ENCODE measurements at regions not wholly inside any gene's neighbourhood (a gene's known extent, or its start where the extent isn't known, plus 50 kb on each side); places are given as distances from the start of the nearest gene placed in this dataset.

DNA sequence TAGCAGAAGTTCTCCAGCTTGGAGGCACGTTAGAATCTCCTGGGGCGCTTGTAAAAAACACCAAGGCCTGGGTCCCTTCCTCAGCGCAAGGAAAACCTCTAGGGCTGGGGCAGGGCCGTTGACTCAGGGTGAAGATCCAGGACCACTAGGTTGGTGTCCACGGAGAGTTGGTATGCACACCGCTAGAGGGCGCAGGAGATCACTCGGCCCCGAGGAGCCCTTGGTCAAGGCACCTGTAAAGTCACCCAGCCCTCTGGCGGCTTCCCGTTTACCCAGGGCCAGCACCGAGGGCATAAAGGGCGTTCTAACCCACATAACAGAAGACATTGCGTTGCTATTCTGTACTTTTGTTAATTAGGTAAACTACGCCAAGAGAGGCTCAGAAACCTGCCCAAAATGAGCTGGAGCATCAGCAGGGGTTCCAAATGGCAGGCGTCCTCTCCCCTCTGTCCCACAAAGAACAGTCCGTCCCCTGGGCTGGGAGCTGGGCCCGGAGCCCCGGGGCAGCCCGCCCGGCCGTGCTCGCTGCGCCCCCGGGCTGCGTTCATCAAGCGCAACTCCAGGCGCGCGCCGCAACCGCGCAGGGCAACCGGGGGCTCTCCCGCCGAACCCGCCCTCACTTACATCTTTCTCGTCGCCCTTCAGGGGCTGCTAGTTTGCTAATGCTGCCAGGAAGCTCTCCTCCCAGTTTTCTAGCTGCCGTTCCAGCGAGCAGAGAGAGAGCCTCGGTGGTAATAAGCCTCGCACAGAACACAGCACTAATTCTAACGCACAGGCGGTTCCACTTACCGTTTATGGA, 332.1 kb downstream of the ARRDC4 start:
- TF ChIP-seq, protein P1, sequence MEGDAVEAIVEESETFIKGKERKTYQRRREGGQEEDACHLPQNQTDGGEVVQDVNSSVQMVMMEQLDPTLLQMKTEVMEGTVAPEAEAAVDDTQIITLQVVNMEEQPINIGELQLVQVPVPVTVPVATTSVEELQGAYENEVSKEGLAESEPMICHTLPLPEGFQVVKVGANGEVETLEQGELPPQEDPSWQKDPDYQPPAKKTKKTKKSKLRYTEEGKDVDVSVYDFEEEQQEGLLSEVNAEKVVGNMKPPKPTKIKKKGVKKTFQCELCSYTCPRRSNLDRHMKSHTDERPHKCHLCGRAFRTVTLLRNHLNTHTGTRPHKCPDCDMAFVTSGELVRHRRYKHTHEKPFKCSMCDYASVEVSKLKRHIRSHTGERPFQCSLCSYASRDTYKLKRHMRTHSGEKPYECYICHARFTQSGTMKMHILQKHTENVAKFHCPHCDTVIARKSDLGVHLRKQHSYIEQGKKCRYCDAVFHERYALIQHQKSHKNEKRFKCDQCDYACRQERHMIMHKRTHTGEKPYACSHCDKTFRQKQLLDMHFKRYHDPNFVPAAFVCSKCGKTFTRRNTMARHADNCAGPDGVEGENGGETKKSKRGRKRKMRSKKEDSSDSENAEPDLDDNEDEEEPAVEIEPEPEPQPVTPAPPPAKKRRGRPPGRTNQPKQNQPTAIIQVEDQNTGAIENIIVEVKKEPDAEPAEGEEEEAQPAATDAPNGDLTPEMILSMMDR (IDR thresholded peaks at IDR 0.05 in 2 of 3, conservative IDR thresholded peaks at IDR 0.05 in 1 of 3; ENCODE audit: borderline replicate concordance in 1 of 3, insufficient read depth in 1 of 3, low read depth in 2 of 3, low read length in 2 of 3), result peak; percentile 60 to 89 (median 84)
- TF ChIP-seq EZH2 (IDR thresholded peaks at IDR 0.05) (no peak), EZH2phosphoT487 (IDR thresholded peaks at IDR 0.05; ENCODE audit: borderline replicate concordance) (no peak), JUND (IDR thresholded peaks at IDR 0.05) (no peak), SIN3A (IDR thresholded peaks at IDR 0.05; ENCODE audit: low read depth) (no peak), POLR2A (IDR thresholded peaks at IDR 0.05; ENCODE audit: borderline replicate concordance, extremely low read depth, insufficient read depth, insufficient read length) (no peak), SP1 (IDR thresholded peaks at IDR 0.05; ENCODE audit: low read depth) (no peak), POLR2AphosphoS5 (IDR thresholded peaks at IDR 0.05; ENCODE audit: low read depth, low read length) (no peak), ZNF274 (IDR thresholded peaks at IDR 0.05; ENCODE audit: low read depth, low read length) (no peak), ELF1 (IDR thresholded peaks at IDR 0.05; ENCODE audit: borderline replicate concordance, low read depth) (no peak), RAD21 (IDR thresholded peaks at IDR 0.05; ENCODE audit: low read depth) (peak; percentile 43)
- TF ChIP-seq, protein P2, sequence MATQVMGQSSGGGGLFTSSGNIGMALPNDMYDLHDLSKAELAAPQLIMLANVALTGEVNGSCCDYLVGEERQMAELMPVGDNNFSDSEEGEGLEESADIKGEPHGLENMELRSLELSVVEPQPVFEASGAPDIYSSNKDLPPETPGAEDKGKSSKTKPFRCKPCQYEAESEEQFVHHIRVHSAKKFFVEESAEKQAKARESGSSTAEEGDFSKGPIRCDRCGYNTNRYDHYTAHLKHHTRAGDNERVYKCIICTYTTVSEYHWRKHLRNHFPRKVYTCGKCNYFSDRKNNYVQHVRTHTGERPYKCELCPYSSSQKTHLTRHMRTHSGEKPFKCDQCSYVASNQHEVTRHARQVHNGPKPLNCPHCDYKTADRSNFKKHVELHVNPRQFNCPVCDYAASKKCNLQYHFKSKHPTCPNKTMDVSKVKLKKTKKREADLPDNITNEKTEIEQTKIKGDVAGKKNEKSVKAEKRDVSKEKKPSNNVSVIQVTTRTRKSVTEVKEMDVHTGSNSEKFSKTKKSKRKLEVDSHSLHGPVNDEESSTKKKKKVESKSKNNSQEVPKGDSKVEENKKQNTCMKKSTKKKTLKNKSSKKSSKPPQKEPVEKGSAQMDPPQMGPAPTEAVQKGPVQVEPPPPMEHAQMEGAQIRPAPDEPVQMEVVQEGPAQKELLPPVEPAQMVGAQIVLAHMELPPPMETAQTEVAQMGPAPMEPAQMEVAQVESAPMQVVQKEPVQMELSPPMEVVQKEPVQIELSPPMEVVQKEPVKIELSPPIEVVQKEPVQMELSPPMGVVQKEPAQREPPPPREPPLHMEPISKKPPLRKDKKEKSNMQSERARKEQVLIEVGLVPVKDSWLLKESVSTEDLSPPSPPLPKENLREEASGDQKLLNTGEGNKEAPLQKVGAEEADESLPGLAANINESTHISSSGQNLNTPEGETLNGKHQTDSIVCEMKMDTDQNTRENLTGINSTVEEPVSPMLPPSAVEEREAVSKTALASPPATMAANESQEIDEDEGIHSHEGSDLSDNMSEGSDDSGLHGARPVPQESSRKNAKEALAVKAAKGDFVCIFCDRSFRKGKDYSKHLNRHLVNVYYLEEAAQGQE (IDR thresholded peaks at IDR 0.05; ENCODE audit: low read depth), result no peak
- TF ChIP-seq, protein P3, sequence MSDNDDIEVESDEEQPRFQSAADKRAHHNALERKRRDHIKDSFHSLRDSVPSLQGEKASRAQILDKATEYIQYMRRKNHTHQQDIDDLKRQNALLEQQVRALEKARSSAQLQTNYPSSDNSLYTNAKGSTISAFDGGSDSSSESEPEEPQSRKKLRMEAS (IDR thresholded peaks at IDR 0.05), result no peak
- TF ChIP-seq, protein P4, sequence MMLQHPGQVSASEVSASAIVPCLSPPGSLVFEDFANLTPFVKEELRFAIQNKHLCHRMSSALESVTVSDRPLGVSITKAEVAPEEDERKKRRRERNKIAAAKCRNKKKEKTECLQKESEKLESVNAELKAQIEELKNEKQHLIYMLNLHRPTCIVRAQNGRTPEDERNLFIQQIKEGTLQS (IDR thresholded peaks at IDR 0.05), result no peak
